Ascending aorta (tissue), 2 donors: ENCODE measurements at regions not wholly inside any gene's neighbourhood (a gene's known extent, or its start where the extent isn't known, plus 50 kb on each side); places are given as distances from the start of the nearest gene placed in this dataset.

Source experiments
- DNase-seq, 2 donors: peaks; one replicate each; pipeline ENCODE4 v3.0.0-alpha.2; 2019; ENCODE audit warnings: low spot score in 2 of 2
- H3K27ac ChIP-seq, 2 donors: fragments of 200-600 bp; sonication (generic); one replicate each; pipeline ENCODE4 v1.5.1; 2016 to 2017; ENCODE audit warnings: mild to moderate bottlenecking in 1 of 2
- H3K27me3 ChIP-seq: fragments of 200-600 bp; sonication (generic); one replicate; pipeline ENCODE4 v1.5.1; 2017
- H3K36me3 ChIP-seq, 2 donors: fragments of 200-600 bp; sonication (generic); one replicate each; pipeline ENCODE4 v1.5.1; 2016
- H3K4me1 ChIP-seq, 2 donors: fragments of 200-600 bp; sonication (generic); one replicate each; pipeline ENCODE4 v1.5.1; 2016 to 2017; ENCODE audit warnings: mild to moderate bottlenecking in 1 of 2
- H3K4me3 ChIP-seq, 2 donors: fragments of 200-600 bp; sonication (generic); one replicate each; pipeline ENCODE4 v1.5.1; 2016 to 2017; ENCODE audit warnings: mild to moderate bottlenecking in 1 of 2
- H3K9me3 ChIP-seq, 2 donors: fragments of 200-600 bp; sonication (generic); one replicate each; pipeline ENCODE4 v1.5.1; 2016
- intact Hi-C: fragments of 100-400 bp; cut with DNase I; formaldehyde crosslinking; loops from one replicate; pipeline ENCODE4 v1.15.1; 2023
- TF ChIP-seq, protein P1 (sequence below), 3 experiments: fragments of 200-600 bp in 2 of 3; fragments of 450-650 bp in 1 of 3; sonication (generic) in 2 of 3; IDR thresholded peaks; one replicate each; pipeline ENCODE4 v1.5.1; 2016 to 2019; ENCODE audit warnings: antibody characterized with exemption in 3 of 3, mild to moderate bottlenecking in 1 of 3, moderate library complexity in 1 of 3

DNA sequence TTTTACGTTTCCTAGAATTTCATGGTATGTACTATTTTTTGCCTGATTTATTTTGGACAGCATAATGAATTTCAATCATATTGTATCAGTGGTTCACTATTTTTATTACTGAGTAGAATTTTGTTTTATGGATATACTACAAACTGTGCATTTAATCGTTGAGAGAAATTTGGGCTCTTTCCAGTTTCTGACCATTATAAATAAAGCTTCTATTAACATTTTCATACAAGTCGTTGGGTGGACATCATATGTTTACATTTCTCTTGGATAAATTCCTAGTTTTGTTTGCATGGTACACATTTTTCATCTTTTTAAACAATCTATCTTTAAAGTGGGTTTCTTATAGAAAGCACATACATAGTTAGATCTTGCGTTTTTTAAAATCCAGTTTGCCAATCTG lies 472.7 kb upstream of the MAGEB18 start:
- H3K36me3 ChIP-seq = no peaks in the 10 kb centered on the region
- no peaks in the 10 kb centered on the region for H3K4me1 ChIP-seq
- no peak overlapping the region for H3K27ac ChIP-seq
- intact Hi-C loops = no loop called here
- no peak overlapping the region for H3K4me3 ChIP-seq
- TF ChIP-seq, protein P1, sequence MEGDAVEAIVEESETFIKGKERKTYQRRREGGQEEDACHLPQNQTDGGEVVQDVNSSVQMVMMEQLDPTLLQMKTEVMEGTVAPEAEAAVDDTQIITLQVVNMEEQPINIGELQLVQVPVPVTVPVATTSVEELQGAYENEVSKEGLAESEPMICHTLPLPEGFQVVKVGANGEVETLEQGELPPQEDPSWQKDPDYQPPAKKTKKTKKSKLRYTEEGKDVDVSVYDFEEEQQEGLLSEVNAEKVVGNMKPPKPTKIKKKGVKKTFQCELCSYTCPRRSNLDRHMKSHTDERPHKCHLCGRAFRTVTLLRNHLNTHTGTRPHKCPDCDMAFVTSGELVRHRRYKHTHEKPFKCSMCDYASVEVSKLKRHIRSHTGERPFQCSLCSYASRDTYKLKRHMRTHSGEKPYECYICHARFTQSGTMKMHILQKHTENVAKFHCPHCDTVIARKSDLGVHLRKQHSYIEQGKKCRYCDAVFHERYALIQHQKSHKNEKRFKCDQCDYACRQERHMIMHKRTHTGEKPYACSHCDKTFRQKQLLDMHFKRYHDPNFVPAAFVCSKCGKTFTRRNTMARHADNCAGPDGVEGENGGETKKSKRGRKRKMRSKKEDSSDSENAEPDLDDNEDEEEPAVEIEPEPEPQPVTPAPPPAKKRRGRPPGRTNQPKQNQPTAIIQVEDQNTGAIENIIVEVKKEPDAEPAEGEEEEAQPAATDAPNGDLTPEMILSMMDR (IDR thresholded peaks at IDR 0.05) = no peak
- H3K27me3 ChIP-seq = no peaks in the 10 kb centered on the region
- DNase-seq = no peak
- no peaks in the 10 kb centered on the region for H3K9me3 ChIP-seq

DNA sequence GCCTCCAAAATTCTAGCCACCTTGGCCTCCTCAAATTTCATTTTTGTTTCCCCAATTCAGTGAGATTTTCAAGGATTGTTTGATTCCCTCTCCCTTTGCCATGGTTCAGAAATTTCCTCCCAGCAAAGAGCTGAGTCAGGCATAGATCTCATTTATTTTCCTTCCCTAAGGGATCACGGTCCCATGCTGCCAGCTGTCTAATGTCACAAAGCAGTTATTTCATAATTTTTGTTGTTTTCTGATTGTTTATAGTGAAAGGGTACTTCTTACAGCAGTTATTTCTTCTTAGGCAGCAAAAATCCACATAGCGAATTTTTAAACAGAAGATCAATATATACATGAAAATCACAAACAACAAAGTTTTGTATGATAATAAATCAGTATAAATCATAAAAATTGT lies 470.5 kb upstream of the MAGEB18 start:
- Histone ChIP-seq H3K4me1 (no peaks in the 10 kb centered on the region), H3K4me3 (no peak overlapping the region), H3K27me3 (no peaks in the 10 kb centered on the region), H3K9me3 (no peaks in the 10 kb centered on the region), H3K27ac (no peak overlapping the region), H3K36me3 (no peaks in the 10 kb centered on the region)
- intact Hi-C loops = no loop called here
- DNase-seq = no peak
- TF ChIP-seq, protein P1 (IDR thresholded peaks at IDR 0.05) = no peak

DNA sequence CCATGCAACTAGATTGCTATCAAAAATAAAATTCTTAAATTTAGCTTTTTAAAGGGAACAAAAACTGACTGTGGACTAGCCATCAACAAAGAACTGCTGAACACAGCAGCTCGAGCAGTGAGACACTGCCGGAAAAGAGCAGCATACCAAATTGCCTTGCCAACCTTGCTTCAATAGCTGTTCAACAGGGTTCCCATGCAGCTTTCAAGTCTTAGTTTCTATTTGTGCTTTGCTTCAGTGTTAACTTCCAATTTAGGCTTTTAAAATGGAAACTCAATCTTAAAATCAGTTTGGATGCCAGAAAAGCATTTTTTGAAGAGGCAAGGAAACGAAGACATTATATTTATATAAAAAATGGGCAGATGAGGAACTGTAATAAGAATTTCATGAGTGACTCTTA lies 463.4 kb upstream of the MAGEB18 start:
- no peak for DNase-seq

DNA sequence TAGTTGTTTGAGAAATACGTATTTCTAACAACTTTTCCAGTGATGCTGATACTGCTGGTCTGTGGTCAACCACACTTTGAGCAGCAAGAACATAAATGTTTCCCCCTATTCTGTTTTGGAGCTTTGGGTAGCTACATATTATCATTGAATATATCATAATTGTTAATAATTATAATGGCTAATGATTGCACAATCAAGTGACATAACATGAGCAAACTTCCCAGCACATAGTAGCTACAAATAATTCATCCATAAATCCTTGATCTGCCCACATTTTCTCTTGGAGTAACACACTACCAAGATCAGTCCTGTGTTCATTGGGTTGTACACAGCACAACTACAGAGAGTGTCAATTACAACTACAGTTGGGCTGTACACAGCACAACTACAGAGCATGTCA lies 436.3 kb upstream of the MAGEB18 start:
- no peaks in the 10 kb centered on the region for H3K36me3 ChIP-seq
- intact Hi-C loops = no loop called here

More for the DNA sequence above, 463.4 kb upstream of the MAGEB18 start:
- Histone ChIP-seq H3K9me3 (peaks cover 0 to 4% of the 10 kb centered on the region in 2 donors), H3K4me1 (no peaks in the 10 kb centered on the region), H3K27ac (no peak overlapping the region), H3K27me3 (no peaks in the 10 kb centered on the region), H3K4me3 (no peak overlapping the region), H3K36me3 (no peaks in the 10 kb centered on the region)
- intact Hi-C loops = no loop called here
- TF ChIP-seq, protein P1 (IDR thresholded peaks at IDR 0.05) = no peak

DNA sequence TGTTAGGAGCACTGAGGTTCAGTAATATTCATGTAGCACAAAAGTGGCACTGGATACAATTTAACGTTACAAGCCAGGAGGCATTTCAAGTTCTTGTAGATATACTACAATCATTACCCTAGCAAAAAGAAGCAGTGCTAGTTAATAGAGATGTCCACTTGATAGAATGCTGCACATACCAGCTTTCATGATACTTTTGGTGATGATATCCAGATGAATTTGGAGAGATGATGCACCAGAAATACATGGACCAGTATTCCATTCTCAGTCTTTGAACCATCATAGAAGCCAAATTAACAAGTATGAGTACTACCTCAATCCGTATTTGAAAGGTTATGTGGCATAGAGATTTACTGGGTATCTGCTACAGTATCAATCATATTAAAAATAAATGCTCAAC lies 421.0 kb upstream of the MAGEB18 start:
- TF ChIP-seq, protein P1 (IDR thresholded peaks at IDR 0.05) = no peak
- H3K4me1 ChIP-seq = no peaks in the 10 kb centered on the region
- DNase-seq = no peak
- no peaks in the 10 kb centered on the region for H3K27me3 ChIP-seq
- H3K9me3 ChIP-seq = no peaks in the 10 kb centered on the region
- H3K36me3 ChIP-seq = no peaks in the 10 kb centered on the region
- intact Hi-C loops = no loop called here
- no peak overlapping the region for H3K27ac ChIP-seq
- no peak overlapping the region for H3K4me3 ChIP-seq

More for the DNA sequence above, 436.3 kb upstream of the MAGEB18 start:
- H3K4me3 ChIP-seq = no peak overlapping the region
- no peak overlapping the region for H3K27ac ChIP-seq
- no peaks in the 10 kb centered on the region for H3K4me1 ChIP-seq
- no peaks in the 10 kb centered on the region for H3K9me3 ChIP-seq
- TF ChIP-seq, protein P1 (IDR thresholded peaks at IDR 0.05) = no peak
- no peaks in the 10 kb centered on the region for H3K27me3 ChIP-seq
- DNase-seq = no peak

DNA sequence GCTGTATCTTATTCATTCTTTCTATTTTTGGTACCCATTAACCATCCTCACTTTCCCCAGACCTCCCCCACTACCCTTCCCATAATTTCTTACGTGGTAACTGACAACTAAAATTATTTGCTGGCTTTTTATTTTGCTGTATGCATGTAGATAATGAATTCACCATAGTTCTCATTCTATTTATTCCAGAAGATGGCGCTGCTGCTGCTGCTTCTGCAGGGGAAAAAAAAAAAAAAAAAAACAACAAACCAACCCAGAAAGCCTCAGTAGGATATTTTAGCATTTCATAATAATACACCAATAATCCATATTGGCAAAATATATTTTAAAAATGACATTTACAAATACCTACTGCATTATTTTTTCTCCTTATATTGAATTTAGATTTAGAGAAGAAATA lies 416.6 kb upstream of the MAGEB18 start:
- TF ChIP-seq, protein P1 (IDR thresholded peaks at IDR 0.05) = no peak
- intact Hi-C loops = no loop called here
- no peak for DNase-seq
- no peaks in the 10 kb centered on the region for H3K9me3 ChIP-seq
- H3K27ac ChIP-seq = no peak overlapping the region
- H3K4me1 ChIP-seq = no peaks in the 10 kb centered on the region
- no peaks in the 10 kb centered on the region for H3K36me3 ChIP-seq
- no peaks in the 10 kb centered on the region for H3K27me3 ChIP-seq
- H3K4me3 ChIP-seq = no peak overlapping the region
